CD4-positive, alpha-beta memory T cell (primary cell): ENCODE measurements at regions not wholly inside any gene's neighbourhood (a gene's known extent, or its start where the extent isn't known, plus 50 kb on each side); places are given as distances from the start of the nearest gene placed in this dataset.
"Not testable (repeated sequence)": the region's sequence is repeated elsewhere in the genome, so short reads cannot be mapped to it uniquely, and the experiment has no call there.

ENCODE experiments used
- CTCF ChIA-PET: fragments of 350-600 bp; sonication (Branson Sonifier 250); formaldehyde crosslinking; loops from one replicate; lab custom pipeline; 2021; ENCODE audit warnings: inconsistent platforms; ENCODE audit not compliant: partially characterized antibody; lab: Charles Lee
- POLR2A ChIA-PET: fragments of 350-600 bp; sonication (Branson Sonifier 250); formaldehyde crosslinking; loops from one replicate; lab custom pipeline; 2021; ENCODE audit not compliant: partially characterized antibody; lab: Charles Lee
- DNase-seq, 5 donors: peaks; one replicate each; pipeline versions ENCODE4 v3.0.0 to v3.0.0-alpha.2; 2020 to 2022; ENCODE audit warnings: mixed read lengths in 1 of 5
- H3K27ac ChIP-seq: one replicate; pipeline ENCODE4 v1.7.0; 2013; ENCODE audit warnings: low read depth, low read length
- H3K27me3 ChIP-seq: 2 replicates; pipeline ENCODE4 v1.7.0; 2013; ENCODE audit warnings: mild to moderate bottlenecking, low read length, moderate library complexity; ENCODE audit not compliant: insufficient read depth
- H3K36me3 ChIP-seq: 2 replicates; pipeline ENCODE4 v1.7.0; 2013; ENCODE audit warnings: mild to moderate bottlenecking, low read length, moderate library complexity; ENCODE audit not compliant: insufficient read depth
- H3K4me1 ChIP-seq: 2 replicates; pipeline ENCODE4 v1.7.0; 2013; ENCODE audit warnings: mild to moderate bottlenecking, low read length, moderate library complexity; ENCODE audit not compliant: insufficient read depth
- H3K4me3 ChIP-seq, 2 donors: one replicate each; pipeline ENCODE4 v1.7.0; 2013; ENCODE audit warnings: low read length in 2 of 2, mild to moderate bottlenecking in 1 of 2
- H3K9me3 ChIP-seq, 2 donors: one replicate each; pipeline ENCODE4 v1.7.0; 2013; ENCODE audit warnings: low read length in 2 of 2, control low read depth in 1 of 2; ENCODE audit not compliant: control insufficient read depth in 1 of 2
- H3K27ac Mint-ChIP-seq, 7 donors: one replicate each; pipeline ENCODE4 v1.8.0; 2020 to 2021; ENCODE audit warnings: mixed read lengths in 7 of 7, mild to moderate bottlenecking in 6 of 7, inconsistent platforms in 3 of 7, moderate library complexity in 3 of 7
- H3K27me3 Mint-ChIP-seq, 2 donors: one replicate each; pipeline ENCODE4 v1.8.0; 2020 to 2021; ENCODE audit warnings: mixed read lengths in 2 of 2
- H3K36me3 Mint-ChIP-seq, 2 donors: one replicate each; pipeline ENCODE4 v1.8.0; 2020 to 2021; ENCODE audit warnings: mixed read lengths in 2 of 2, inconsistent platforms in 1 of 2, mild to moderate bottlenecking in 1 of 2
- H3K4me1 Mint-ChIP-seq, 4 donors: one replicate each; pipeline ENCODE4 v1.8.0; 2020 to 2021; ENCODE audit warnings: mixed read lengths in 4 of 4, mild to moderate bottlenecking in 1 of 4
- H3K4me3 Mint-ChIP-seq, 8 donors: one replicate each; pipeline ENCODE4 v1.8.0; 2020 to 2021; ENCODE audit warnings: mixed read lengths in 8 of 8, mild to moderate bottlenecking in 7 of 8, moderate library complexity in 6 of 8, inconsistent platforms in 3 of 8
- H3K9me3 Mint-ChIP-seq, 8 donors: one replicate each; pipeline ENCODE4 v1.8.0; 2020 to 2021; ENCODE audit warnings: mixed read lengths in 8 of 8, mild to moderate bottlenecking in 5 of 8, inconsistent platforms in 3 of 8, moderate library complexity in 1 of 8
- intact Hi-C: fragments of 100-400 bp; cut with micrococcal nuclease; formaldehyde crosslinking; loops from one replicate; pipeline ENCODE4 v1.15.1; 2023

- H3K4me1 ChIP-seq = no peaks in the 10 kb centered on the region
- intact Hi-C loops = no loop called here
- ChIA-PET CTCF (interaction anchor here (0.9 kb wide), 1 partner anchor 129 kb away, joined by 3 read pairs; no protein-coding TSS in a partner anchor), POLR2A (no interaction called here)
- no peaks in the 10 kb centered on the region for H3K9me3 Mint-ChIP-seq
- no peak overlapping the region for H3K4me3 Mint-ChIP-seq
- no peaks in the 10 kb centered on the region for H3K36me3 Mint-ChIP-seq
- no peaks in the 10 kb centered on the region for H3K36me3 ChIP-seq
- H3K4me1 Mint-ChIP-seq = peaks cover 0 to 5% (median 0%) of the 10 kb centered on the region in 4 donors
- no peak overlapping the region for H3K27ac ChIP-seq
- DNase-seq = peak in 1 of 5 donors; percentile 13
- no peaks in the 10 kb centered on the region for H3K27me3 ChIP-seq
- H3K27me3 Mint-ChIP-seq = peaks cover 15 to 28% of the 10 kb centered on the region in 2 donors
- no peak overlapping the region for H3K27ac Mint-ChIP-seq
- H3K9me3 ChIP-seq = no peaks in the 10 kb centered on the region
- no peak overlapping the region for H3K4me3 ChIP-seq
Observed at GRCh38 chr9:33649463-33649862, 125.4 kb downstream of the ANKRD18B start.

GRCh38 chr9:33651125-33651524 is 127.1 kb downstream of the ANKRD18B start:
- no peaks in the 10 kb centered on the region for H3K4me1 ChIP-seq
- no peaks in the 10 kb centered on the region for H3K9me3 ChIP-seq
- H3K27me3 ChIP-seq = no peaks in the 10 kb centered on the region
- H3K36me3 ChIP-seq = no peaks in the 10 kb centered on the region
- H3K4me3 Mint-ChIP-seq = no peak overlapping the region
- intact Hi-C loops = no loop called here
- no peak overlapping the region for H3K4me3 ChIP-seq
- H3K4me1 Mint-ChIP-seq = peaks cover 0 to 5% (median 0%) of the 10 kb centered on the region in 4 donors
- H3K36me3 Mint-ChIP-seq = no peaks in the 10 kb centered on the region
- DNase-seq = no peak
- no peak overlapping the region for H3K27ac ChIP-seq
- no peak overlapping the region for H3K27ac Mint-ChIP-seq
- ChIA-PET POLR2A (no interaction called here), CTCF (no interaction called here)
- H3K27me3 Mint-ChIP-seq = peaks cover 18 to 29% of the 10 kb centered on the region in 2 donors
- no peaks in the 10 kb centered on the region for H3K9me3 Mint-ChIP-seq

- Histone ChIP-seq H3K9me3 (no peaks in the 10 kb centered on the region), H3K27ac (no peak overlapping the region), H3K27me3 (no peaks in the 10 kb centered on the region), H3K4me1 (no peaks in the 10 kb centered on the region), H3K4me3 (no peak overlapping the region), H3K36me3 (no peaks in the 10 kb centered on the region)
- H3K9me3 Mint-ChIP-seq = no peaks in the 10 kb centered on the region
- intact Hi-C loops = no loop called here
- peaks cover 3 to 9% of the 10 kb centered on the region in 2 donors for H3K27me3 Mint-ChIP-seq
- H3K4me3 Mint-ChIP-seq = no peak overlapping the region
- CTCF ChIA-PET = no interaction called here
- POLR2A ChIA-PET = no interaction called here
- H3K4me1 Mint-ChIP-seq = no peaks in the 10 kb centered on the region
- no peak overlapping the region for H3K27ac Mint-ChIP-seq
- no peaks in the 10 kb centered on the region for H3K36me3 Mint-ChIP-seq
- DNase-seq = no peak
Observed at GRCh38 chr9:33659921-33660320, 135.4 kb upstream of the PRSS3 start.

- H3K9me3 ChIP-seq = no peaks in the 10 kb centered on the region
- peaks cover 0 to 6% of the 10 kb centered on the region in 2 donors for H3K27me3 Mint-ChIP-seq
- H3K36me3 Mint-ChIP-seq = no peaks in the 10 kb centered on the region
- no peak overlapping the region for H3K27ac Mint-ChIP-seq
- H3K4me1 ChIP-seq = no peaks in the 10 kb centered on the region
- H3K36me3 ChIP-seq = no peaks in the 10 kb centered on the region
- no peaks in the 10 kb centered on the region for H3K4me1 Mint-ChIP-seq
- H3K27me3 ChIP-seq = no peaks in the 10 kb centered on the region
- ChIA-PET CTCF (no interaction called here), POLR2A (no interaction called here)
- intact Hi-C loops = no loop called here
- no peak overlapping the region for H3K4me3 ChIP-seq
- no peak overlapping the region for H3K27ac ChIP-seq
- no peak overlapping the region for H3K4me3 Mint-ChIP-seq
- DNase-seq = no peak
- H3K9me3 Mint-ChIP-seq = no peaks in the 10 kb centered on the region
Observed at GRCh38 chr9:33660772-33661171, 134.6 kb upstream of the PRSS3 start.

- H3K4me1 Mint-ChIP-seq = no peaks in the 10 kb centered on the region
- Histone ChIP-seq H3K36me3 (no peaks in the 10 kb centered on the region), H3K27ac (no peak overlapping the region), H3K4me3 (no peak overlapping the region), H3K9me3 (no peaks in the 10 kb centered on the region), H3K27me3 (no peaks in the 10 kb centered on the region), H3K4me1 (no peaks in the 10 kb centered on the region)
- no peaks in the 10 kb centered on the region for H3K9me3 Mint-ChIP-seq
- H3K27me3 Mint-ChIP-seq = peaks cover 0 to 8% of the 10 kb centered on the region in 2 donors
- ChIA-PET CTCF (no interaction called here), POLR2A (no interaction called here)
- no peak overlapping the region for H3K27ac Mint-ChIP-seq
- no peak overlapping the region for H3K4me3 Mint-ChIP-seq
- no peak for DNase-seq
- H3K36me3 Mint-ChIP-seq = no peaks in the 10 kb centered on the region
- intact Hi-C loops = no loop called here
Observed at GRCh38 chr9:33661176-33661575, 134.2 kb upstream of the PRSS3 start.

GRCh38 chr9:33662871-33663270 is 132.5 kb upstream of the PRSS3 start:
- intact Hi-C loops = no loop called here
- H3K27me3 ChIP-seq = no peaks in the 10 kb centered on the region
- no peak for DNase-seq
- no peak overlapping the region for H3K4me3 ChIP-seq
- Mint-ChIP-seq H3K4me1 (no peaks in the 10 kb centered on the region), H3K36me3 (no peaks in the 10 kb centered on the region), H3K9me3 (no peaks in the 10 kb centered on the region), H3K27ac (no peak overlapping the region), H3K27me3 (peaks cover 6 to 11% of the 10 kb centered on the region in 2 donors), H3K4me3 (no peak overlapping the region)
- ChIA-PET POLR2A (no interaction called here), CTCF (interaction anchor here (0.7 kb wide), 1 partner anchor 12 kb away, joined by 3 read pairs; no protein-coding TSS in a partner anchor)
- no peaks in the 10 kb centered on the region for H3K9me3 ChIP-seq
- no peaks in the 10 kb centered on the region for H3K4me1 ChIP-seq
- no peaks in the 10 kb centered on the region for H3K36me3 ChIP-seq
- no peak overlapping the region for H3K27ac ChIP-seq

GRCh38 chr9:33676194-33676745 is 119.1 kb upstream of the PRSS3 start:
- peaks cover 52 to 56% of the 10 kb centered on the region in 2 donors for H3K27me3 Mint-ChIP-seq
- H3K36me3 ChIP-seq, CTCF ChIA-PET, intact Hi-C loops, H3K4me1 ChIP-seq, H3K36me3 Mint-ChIP-seq, H3K27ac ChIP-seq, POLR2A ChIA-PET, H3K9me3 ChIP-seq: not testable (repeated sequence)
- H3K4me3 Mint-ChIP-seq = peak overlapping the region; percentile 74 to 96 (median 82)
- Histone ChIP-seq H3K4me3 (peak overlapping the region in 1 of 2 donors; percentile 18), H3K27me3 (peaks cover 17% of the 10 kb centered on the region)
- peaks cover 0 to 17% (median 6%) of the 10 kb centered on the region in 8 donors for H3K9me3 Mint-ChIP-seq
- peak in 1 of 5 donors; percentile 7 for DNase-seq
- peaks cover 5 to 12% (median 6%) of the 10 kb centered on the region in 4 donors for H3K4me1 Mint-ChIP-seq
- H3K27ac Mint-ChIP-seq = peak overlapping the region in 1 of 7 donors; percentile 36
